Ishikawa (cell line): ENCODE measurements at regions not wholly inside any gene's neighbourhood (a gene's known extent, or its start where the extent isn't known, plus 50 kb on each side); places are given as distances from the start of the nearest gene placed in this dataset.
A peak's percentile ranks its signal among the peaks of the same experiment; 100 is the strongest.

Source experiments
- CEBPB ChIP-seq: IDR thresholded peaks from 2 replicates; pipeline ENCODE4 v1.6.1; 2012
- CREB1 ChIP-seq: IDR thresholded peaks from 2 replicates; pipeline ENCODE4 v1.6.1; 2012; ENCODE audit warnings: low read depth
- EGR1 ChIP-seq: IDR thresholded peaks from 2 replicates; pipeline ENCODE4 v1.6.1; 2012
- EP300 ChIP-seq: IDR thresholded peaks from 2 replicates; pipeline ENCODE4 v1.6.1; 2012; ENCODE audit warnings: borderline replicate concordance
- FOXM1 ChIP-seq: IDR thresholded peaks from 2 replicates; pipeline ENCODE4 v1.6.1; 2012; ENCODE audit warnings: low read depth, borderline replicate concordance
- MAX ChIP-seq: IDR thresholded peaks from 2 replicates; pipeline ENCODE4 v1.6.1; 2012
- NFIC ChIP-seq: IDR thresholded peaks from 2 replicates; pipeline ENCODE4 v1.6.1; 2012
- RAD21 ChIP-seq: IDR thresholded peaks from 2 replicates; pipeline ENCODE4 v1.6.1; 2012; ENCODE audit warnings: low read depth
- REST ChIP-seq: IDR thresholded peaks from 2 replicates; pipeline ENCODE4 v1.6.1; 2012; ENCODE audit warnings: low read depth, mild to moderate bottlenecking
- TAF1 ChIP-seq: IDR thresholded peaks from 2 replicates; pipeline ENCODE4 v1.6.1; 2012; ENCODE audit warnings: low read depth, mild to moderate bottlenecking
- TCF12 ChIP-seq: IDR thresholded peaks from 2 replicates; pipeline ENCODE4 v1.6.1; 2012; ENCODE audit warnings: low read depth
- TEAD4 ChIP-seq: IDR thresholded peaks from 2 replicates; pipeline ENCODE4 v1.6.1; 2012
- YY1 ChIP-seq: IDR thresholded peaks from 2 replicates; pipeline ENCODE4 v1.6.1; 2012; ENCODE audit warnings: low read depth
- ZBTB7A ChIP-seq: IDR thresholded peaks from 2 replicates; pipeline ENCODE4 v1.6.1; 2012; ENCODE audit warnings: low read depth
- TF ChIP-seq, protein P1 (sequence below): IDR thresholded peaks from 2 replicates; pipeline ENCODE4 v1.6.1; 2012

GRCh38 chr4:8688041-8688907 lies 95.7 kb downstream of the CPZ start:
- TF ChIP-seq TAF1 = no peak
- TF ChIP-seq CEBPB = no peak
- TF ChIP-seq RAD21 = peak; percentile 61; the same call in 1 of the 2 replicates

- TF ChIP-seq TCF12 = no peak
These were observed 94.5 kb downstream of the CPZ start for GRCh38 chr4:8687083-8687482.

DNA sequence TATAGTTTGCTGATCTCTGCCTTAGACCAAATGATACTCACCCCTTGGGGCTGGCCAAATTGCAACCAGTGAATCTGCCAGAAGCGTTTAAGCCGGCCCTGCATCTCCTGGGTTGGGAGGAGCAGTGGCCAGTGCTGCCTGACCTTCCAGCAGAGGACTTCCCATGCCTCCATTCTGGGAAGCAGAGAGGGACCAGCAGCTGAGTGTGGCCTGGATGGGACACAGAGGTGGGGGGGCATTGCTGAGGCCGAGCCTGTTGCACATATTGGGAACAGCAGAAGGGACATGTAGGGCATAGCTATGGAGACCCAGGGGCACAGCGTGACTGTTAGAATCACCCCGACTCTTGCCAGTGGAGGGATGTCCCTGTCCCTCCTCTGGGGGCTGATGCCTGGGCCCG lies 93.3 kb downstream of the CPZ start:
- TF ChIP-seq EP300 (no peak), REST (no peak), TAF1 (no peak), RAD21 (no peak), NFIC (no peak), TCF12 (no peak), EGR1 (no peak), TEAD4 (no peak)
- TF ChIP-seq, protein P1, sequence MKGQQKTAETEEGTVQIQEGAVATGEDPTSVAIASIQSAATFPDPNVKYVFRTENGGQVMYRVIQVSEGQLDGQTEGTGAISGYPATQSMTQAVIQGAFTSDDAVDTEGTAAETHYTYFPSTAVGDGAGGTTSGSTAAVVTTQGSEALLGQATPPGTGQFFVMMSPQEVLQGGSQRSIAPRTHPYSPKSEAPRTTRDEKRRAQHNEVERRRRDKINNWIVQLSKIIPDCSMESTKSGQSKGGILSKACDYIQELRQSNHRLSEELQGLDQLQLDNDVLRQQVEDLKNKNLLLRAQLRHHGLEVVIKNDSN = no peak

GRCh38 chr4:8683462-8683861 lies 90.9 kb downstream of the CPZ start:
- TF ChIP-seq ZBTB7A (no peak), REST (no peak), FOXM1 (no peak), RAD21 (no peak), MAX (no peak), YY1 (no peak), EP300 (no peak), NFIC (no peak), TAF1 (no peak)

DNA sequence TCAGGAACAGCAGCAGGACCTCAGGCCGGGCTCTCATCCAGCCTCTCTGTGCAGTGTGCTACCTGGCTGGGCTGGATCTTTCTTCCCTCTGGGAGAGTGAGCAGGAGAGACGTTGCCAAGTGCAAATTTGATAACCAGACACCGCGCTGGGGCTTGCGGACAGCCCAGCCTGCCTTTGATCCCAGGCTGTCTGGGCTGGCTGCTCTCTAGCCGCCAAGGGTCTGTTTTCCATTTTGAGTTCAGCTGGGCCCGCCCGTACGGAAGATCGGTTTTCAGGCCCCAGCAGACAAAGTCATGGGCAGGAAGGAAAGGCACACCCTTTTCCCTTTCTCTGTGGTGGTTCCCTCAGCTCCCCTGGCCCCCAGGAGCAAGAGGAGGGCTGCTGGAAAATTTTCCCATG lies 90.2 kb downstream of the CPZ start:
- TF ChIP-seq TCF12 = no peak
- TF ChIP-seq FOXM1 = no peak
- no peak for TF ChIP-seq MAX
- TF ChIP-seq REST = no peak
- TF ChIP-seq EP300 = no peak
- TF ChIP-seq TEAD4 = no peak
- no peak for TF ChIP-seq EGR1
- no peak for TF ChIP-seq NFIC
- TF ChIP-seq CREB1 = no peak
- TF ChIP-seq ZBTB7A = no peak
- TF ChIP-seq TAF1 = no peak
- no peak for TF ChIP-seq RAD21
- no peak for TF ChIP-seq CEBPB
- TF ChIP-seq YY1 = no peak
- TF ChIP-seq, protein P1 = no peak
